Left ventricle myocardium inferior (tissue), 1 donor: ENCODE measurements at regions not wholly inside any gene's neighbourhood (a gene's known extent, or its start where the extent isn't known, plus 50 kb on each side); places are given as distances from the start of the nearest gene placed in this dataset.

Experiments
- DNase-seq: peaks from one replicate; pipeline ENCODE4 v3.0.0-alpha.2; 2020
- H3K27ac ChIP-seq: fragments of 200-600 bp; replicated peaks from 2 replicates; pipeline ENCODE4 v1.8.0; 2021
- H3K27me3 ChIP-seq: fragments of 200-600 bp; 2 replicates; pipeline ENCODE4 v1.8.0; 2021; ENCODE audit warnings: low read depth
- H3K36me3 ChIP-seq: fragments of 200-600 bp; 2 replicates; pipeline ENCODE4 v1.8.0; 2021
- H3K4me1 ChIP-seq: fragments of 200-600 bp; 2 replicates; pipeline ENCODE4 v1.8.0; 2021
- H3K4me3 ChIP-seq: fragments of 200-600 bp; 2 replicates; pipeline ENCODE4 v1.8.0; 2021; ENCODE audit warnings: mild to moderate bottlenecking, moderate library complexity
- H3K9me3 ChIP-seq: fragments of 200-600 bp; replicated peaks from 2 replicates; pipeline ENCODE4 v1.8.0; 2021
- intact Hi-C: fragments of 100-400 bp; cut with micrococcal nuclease; formaldehyde crosslinking; loops from one replicate; pipeline ENCODE4 v1.11.0; 2022
- TF ChIP-seq, protein P1 (sequence below): fragments of 200-600 bp; IDR thresholded peaks from 2 replicates; pipeline ENCODE4 v1.8.0; 2021; ENCODE audit warnings: antibody characterized with exemption, mild to moderate bottlenecking, borderline replicate concordance
- donor health status: DM: no; HTN: yes; CAD: no; lungs with severe emphysema.

- Histone ChIP-seq H3K4me3 (no peak overlapping the region), H3K27ac (no peak overlapping the region)
- intact Hi-C loops, result no loop called here
These were observed 131.2 kb downstream of the PFKFB3 start for GRCh38 chr10:6333973-6334372.

GRCh38 chr10:6336016-6336415, 133.3 kb downstream of the PFKFB3 start:
- Histone ChIP-seq H3K4me1 (no peaks in the 10 kb centered on the region), H3K36me3 (no peaks in the 10 kb centered on the region), H3K27me3 (peaks cover 3% of the 10 kb centered on the region), H3K4me3 (no peak overlapping the region), H3K27ac (no peak overlapping the region), H3K9me3 (no peaks in the 10 kb centered on the region)
- TF ChIP-seq, protein P1, sequence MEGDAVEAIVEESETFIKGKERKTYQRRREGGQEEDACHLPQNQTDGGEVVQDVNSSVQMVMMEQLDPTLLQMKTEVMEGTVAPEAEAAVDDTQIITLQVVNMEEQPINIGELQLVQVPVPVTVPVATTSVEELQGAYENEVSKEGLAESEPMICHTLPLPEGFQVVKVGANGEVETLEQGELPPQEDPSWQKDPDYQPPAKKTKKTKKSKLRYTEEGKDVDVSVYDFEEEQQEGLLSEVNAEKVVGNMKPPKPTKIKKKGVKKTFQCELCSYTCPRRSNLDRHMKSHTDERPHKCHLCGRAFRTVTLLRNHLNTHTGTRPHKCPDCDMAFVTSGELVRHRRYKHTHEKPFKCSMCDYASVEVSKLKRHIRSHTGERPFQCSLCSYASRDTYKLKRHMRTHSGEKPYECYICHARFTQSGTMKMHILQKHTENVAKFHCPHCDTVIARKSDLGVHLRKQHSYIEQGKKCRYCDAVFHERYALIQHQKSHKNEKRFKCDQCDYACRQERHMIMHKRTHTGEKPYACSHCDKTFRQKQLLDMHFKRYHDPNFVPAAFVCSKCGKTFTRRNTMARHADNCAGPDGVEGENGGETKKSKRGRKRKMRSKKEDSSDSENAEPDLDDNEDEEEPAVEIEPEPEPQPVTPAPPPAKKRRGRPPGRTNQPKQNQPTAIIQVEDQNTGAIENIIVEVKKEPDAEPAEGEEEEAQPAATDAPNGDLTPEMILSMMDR, result no peak
- no peak for DNase-seq
- intact Hi-C loops, result no loop called here

More at GRCh38 chr10:6333973-6334372, 131.2 kb downstream of the PFKFB3 start:
- H3K9me3 ChIP-seq, result no peaks in the 10 kb centered on the region
- TF ChIP-seq, protein P1, result no peak
- H3K27me3 ChIP-seq, result peaks cover 3% of the 10 kb centered on the region
- no peak for DNase-seq
- H3K36me3 ChIP-seq, result no peaks in the 10 kb centered on the region
- no peaks in the 10 kb centered on the region for H3K4me1 ChIP-seq

GRCh38 chr10:6337382-6337781, 134.7 kb downstream of the PFKFB3 start:
- Histone ChIP-seq H3K4me1 (no peaks in the 10 kb centered on the region), H3K27ac (no peak overlapping the region), H3K36me3 (no peaks in the 10 kb centered on the region), H3K27me3 (peaks cover 3% of the 10 kb centered on the region), H3K4me3 (no peak overlapping the region), H3K9me3 (no peaks in the 10 kb centered on the region)
- intact Hi-C loops, result no loop called here
- DNase-seq, result no peak
- TF ChIP-seq, protein P1, result no peak

- peaks cover 3% of the 10 kb centered on the region for H3K27me3 ChIP-seq
- no peaks in the 10 kb centered on the region for H3K36me3 ChIP-seq
- DNase-seq, result no peak
- no peak overlapping the region for H3K27ac ChIP-seq
- TF ChIP-seq, protein P1, result no peak
- no peaks in the 10 kb centered on the region for H3K9me3 ChIP-seq
- H3K4me1 ChIP-seq, result no peaks in the 10 kb centered on the region
- no peak overlapping the region for H3K4me3 ChIP-seq
- intact Hi-C loops, result no loop called here
These were observed 135.6 kb downstream of the PFKFB3 start for GRCh38 chr10:6338361-6338760.

DNA sequence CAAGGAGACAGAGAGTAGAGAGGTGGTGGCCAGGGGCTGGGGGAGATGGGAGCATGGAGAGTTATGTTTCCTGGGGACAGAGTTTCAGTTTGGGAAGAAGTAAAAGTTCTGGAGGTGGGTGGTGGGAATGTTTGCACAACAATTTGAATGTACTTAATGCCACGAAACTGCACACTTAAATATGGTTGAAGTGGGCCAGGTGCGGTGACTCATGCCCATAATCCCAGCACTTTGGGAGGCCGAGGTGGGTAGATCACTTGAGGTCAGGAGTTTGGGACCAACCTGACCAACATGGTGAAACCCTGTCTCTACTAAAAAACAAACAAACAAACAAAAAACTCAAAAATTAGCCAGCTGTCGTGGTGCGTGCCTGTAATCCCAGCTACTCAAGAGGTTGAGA, 137.2 kb downstream of the PFKFB3 start:
- no peak overlapping the region for H3K4me3 ChIP-seq
- no peak for DNase-seq
- no peaks in the 10 kb centered on the region for H3K4me1 ChIP-seq
- H3K9me3 ChIP-seq, result peaks cover 7% of the 10 kb centered on the region
- no peak overlapping the region for H3K27ac ChIP-seq
- H3K36me3 ChIP-seq, result no peaks in the 10 kb centered on the region
- intact Hi-C loops, result no loop called here
- H3K27me3 ChIP-seq, result peaks cover 3% of the 10 kb centered on the region
- TF ChIP-seq, protein P1, result no peak

- no peaks in the 10 kb centered on the region for H3K36me3 ChIP-seq
- no peak overlapping the region for H3K27ac ChIP-seq
- intact Hi-C loops, result no loop called here
- no peak for DNase-seq
- TF ChIP-seq, protein P1, result no peak
- no peaks in the 10 kb centered on the region for H3K4me1 ChIP-seq
- H3K27me3 ChIP-seq, result no peaks in the 10 kb centered on the region
- peaks cover 7% of the 10 kb centered on the region for H3K9me3 ChIP-seq
- no peak overlapping the region for H3K4me3 ChIP-seq
These were observed 139.5 kb downstream of the PFKFB3 start for GRCh38 chr10:6342096-6342685.
